Left ventricle myocardium superior (tissue), 1 donor: ENCODE measurements at regions not wholly inside any gene's neighbourhood (a gene's known extent, or its start where the extent isn't known, plus 50 kb on each side); places are given as distances from the start of the nearest gene placed in this dataset.
"Not testable (repeated sequence)": the region's sequence is repeated elsewhere in the genome, so short reads cannot be mapped to it uniquely, and the experiment has no call there.

Experiments used
- ATAC-seq: fragments of 200-7000 bp; cut with Tn5 transposase; one replicate; pipeline ENCODE4 v1.9.1; 2020; ENCODE audit warnings: mild to moderate bottlenecking, moderate library complexity
- DNase-seq: peaks from one replicate; pipeline ENCODE4 v3.0.0-alpha.2; 2020
- intact Hi-C: fragments of 100-400 bp; cut with micrococcal nuclease; formaldehyde crosslinking; loops from one replicate; pipeline ENCODE4 v1.11.0; 2022
- donor health status: DM: no; HTN: yes; CAD: no; lungs with severe emphysema.

DNA sequence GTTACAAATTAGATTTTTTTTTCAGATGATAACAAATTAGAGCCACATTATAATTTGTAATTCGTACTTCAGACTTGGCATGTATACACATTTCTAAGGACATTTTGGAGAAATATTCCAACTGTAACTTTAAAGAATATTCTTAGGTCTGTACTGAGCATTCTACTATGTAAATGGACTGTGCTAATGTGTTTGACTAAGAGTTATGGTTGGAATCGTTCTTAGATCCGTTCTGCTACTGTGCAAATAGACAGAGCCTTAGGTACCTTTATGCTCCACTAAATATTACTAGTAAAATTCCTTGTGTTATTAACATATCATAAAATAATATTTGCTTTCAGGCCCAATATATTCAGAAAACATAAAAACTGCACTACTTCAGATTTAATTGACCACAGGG, 1180.0 kb upstream of the TENM3 start:
- intact Hi-C loops: no loop called here
- no peak for ATAC-seq

DNA sequence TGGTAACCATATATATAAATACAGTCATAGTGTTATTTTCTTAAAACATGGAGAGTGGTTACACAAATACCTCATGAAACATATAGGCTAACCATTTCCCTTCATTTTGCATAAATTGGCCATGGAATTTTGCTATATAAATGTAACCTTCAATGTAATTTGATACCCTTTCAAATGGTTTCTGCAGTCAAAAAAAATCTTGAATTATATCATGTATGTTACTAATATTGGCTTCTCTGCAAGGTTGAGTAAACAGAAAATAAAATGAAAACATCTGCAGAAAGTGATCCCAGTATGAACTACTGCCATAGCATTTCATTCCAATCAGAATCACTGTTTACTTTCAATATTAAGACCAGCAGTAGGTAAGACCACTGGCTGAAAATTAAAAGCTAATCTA, 1165.9 kb upstream of the TENM3 start:
- intact Hi-C loops: no loop called here
- ATAC-seq: no peak
- no peak for DNase-seq

More for the DNA sequence above, 1180.0 kb upstream of the TENM3 start:
- no peak for DNase-seq

DNA sequence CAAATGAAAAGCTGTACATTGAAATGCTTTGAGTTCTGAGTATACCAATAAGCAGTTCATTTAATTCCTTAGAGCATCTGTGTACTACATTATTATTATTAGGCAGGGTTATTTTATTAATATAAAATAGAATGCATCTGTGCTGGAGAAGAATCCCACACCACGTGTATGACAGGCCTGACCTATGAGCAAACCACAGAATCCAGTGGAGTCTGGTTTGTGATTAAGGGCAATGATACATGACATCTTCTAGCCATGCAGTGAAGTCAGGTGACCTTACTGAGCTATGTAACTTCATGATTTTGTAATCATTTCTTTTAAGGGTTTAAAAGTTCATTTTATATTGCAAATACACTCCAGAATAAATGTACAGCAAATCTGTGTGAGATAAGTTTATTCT, 1165.0 kb upstream of the TENM3 start:
- no peak for DNase-seq

DNA sequence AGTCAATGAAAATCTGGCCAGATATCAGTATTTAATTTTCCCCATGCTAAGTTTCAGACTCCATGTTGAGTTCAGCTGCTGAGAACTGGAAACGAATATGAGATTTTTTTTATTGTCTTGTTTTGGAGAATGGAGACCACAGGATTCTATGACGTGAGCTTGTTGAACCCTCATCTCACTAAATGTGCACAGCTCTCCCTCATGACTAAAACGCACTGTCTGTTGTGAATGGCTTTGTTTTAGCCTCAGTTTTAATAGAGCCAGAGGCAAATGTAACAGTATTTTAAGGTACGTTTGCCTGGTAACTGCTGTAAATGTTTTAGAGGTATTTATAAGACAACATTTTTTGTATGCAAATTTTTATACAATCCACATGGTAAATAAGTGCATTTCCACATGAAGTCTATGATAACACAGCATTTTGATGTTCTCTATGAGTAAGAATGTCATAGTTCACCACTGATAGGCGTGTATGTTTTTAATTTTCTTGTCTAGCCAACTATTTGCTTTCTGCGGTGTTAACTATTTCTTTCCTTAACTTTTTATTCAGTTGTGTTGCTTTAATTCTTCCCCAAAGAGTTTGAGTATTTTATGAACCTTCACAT, 1159.3 kb upstream of the TENM3 start:
- ATAC-seq (no peak), DNase-seq (no peak)
- intact Hi-C loops: no loop called here

More for the DNA sequence above, 1165.0 kb upstream of the TENM3 start:
- no peak for ATAC-seq
- intact Hi-C loops: no loop called here

DNA sequence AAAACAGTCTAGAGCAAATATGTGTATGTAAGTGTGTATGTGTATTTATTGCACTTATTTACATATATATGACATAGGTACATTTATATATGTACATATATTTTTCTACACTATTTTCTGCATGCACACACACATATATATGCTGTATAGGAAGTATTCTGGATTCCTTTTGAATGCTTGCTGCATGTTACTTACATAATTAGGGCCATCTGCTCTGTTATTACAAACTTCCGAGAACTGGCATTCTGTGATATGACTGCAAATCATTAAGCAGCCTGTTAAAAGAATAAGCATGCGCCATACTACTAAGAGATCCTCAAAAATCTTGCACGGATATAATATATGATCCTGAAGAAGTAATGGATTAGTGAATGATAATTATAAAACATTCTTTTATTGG, 1157.6 kb upstream of the TENM3 start:
- DNase-seq: no peak
- intact Hi-C loops: no loop called here
- no peak for ATAC-seq

DNA sequence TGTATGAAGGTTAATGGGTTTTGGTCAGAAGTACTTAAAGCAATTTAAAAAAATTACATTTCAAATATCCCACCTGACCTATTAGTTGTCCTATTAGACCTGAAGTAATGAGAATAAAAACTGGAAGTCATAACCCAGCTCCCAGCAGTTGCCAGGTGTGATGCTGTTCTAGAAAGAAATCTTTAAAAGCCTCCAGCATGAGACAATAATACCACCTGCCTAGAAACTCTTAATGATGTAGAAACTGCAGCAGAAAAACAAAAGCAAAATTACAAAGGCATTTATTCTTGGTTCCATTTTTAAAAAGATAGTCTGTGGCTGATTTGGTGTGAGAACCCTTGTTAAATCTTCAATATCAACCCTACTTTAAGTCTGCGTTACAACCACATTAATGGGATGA, 1137.7 kb upstream of the TENM3 start:
- ATAC-seq: no peak
- intact Hi-C loops: no loop called here

DNA sequence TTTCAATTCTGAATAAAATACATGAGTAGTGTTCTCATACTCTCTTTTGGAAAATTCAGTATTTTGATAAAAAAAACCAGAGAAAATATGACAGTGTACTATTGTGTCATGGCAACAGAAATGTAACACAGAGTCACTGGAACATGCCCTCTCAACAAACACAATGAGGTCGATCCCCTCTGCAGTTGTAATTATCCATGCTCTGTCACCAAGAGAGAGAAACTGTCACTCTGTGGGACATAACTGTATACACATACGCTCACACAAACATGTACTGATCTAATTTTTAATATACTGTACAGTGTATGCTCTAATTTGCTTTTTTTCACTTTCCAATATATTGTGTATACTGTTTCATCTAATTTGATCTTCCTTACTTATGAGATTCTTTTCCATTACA, 1136.8 kb upstream of the TENM3 start:
- ATAC-seq (no peak), DNase-seq (no peak)
- intact Hi-C loops: no loop called here

More for the DNA sequence above, 1137.7 kb upstream of the TENM3 start:
- DNase-seq: no peak

DNA sequence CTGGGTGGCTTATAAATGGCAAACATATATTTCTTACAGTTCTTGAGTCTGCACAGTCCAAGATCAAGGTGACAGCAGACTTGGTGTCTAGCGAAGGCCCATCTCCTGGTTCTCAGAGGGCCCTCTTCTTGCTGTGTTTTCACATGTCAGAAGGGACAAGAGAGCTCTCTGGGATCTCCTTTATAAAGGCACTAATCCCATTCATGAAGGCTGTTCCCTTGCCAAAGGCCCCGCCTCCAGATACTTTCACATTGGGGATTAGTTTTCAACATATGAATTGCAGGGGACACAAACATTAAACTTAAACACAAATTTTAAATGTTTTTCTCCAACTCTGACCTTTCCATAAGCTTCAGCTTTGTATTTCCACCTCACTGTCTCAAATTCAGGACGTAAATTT, 1135.0 kb upstream of the TENM3 start:
- intact Hi-C loops: no loop called here
- ATAC-seq (no peak), DNase-seq (no peak)

DNA sequence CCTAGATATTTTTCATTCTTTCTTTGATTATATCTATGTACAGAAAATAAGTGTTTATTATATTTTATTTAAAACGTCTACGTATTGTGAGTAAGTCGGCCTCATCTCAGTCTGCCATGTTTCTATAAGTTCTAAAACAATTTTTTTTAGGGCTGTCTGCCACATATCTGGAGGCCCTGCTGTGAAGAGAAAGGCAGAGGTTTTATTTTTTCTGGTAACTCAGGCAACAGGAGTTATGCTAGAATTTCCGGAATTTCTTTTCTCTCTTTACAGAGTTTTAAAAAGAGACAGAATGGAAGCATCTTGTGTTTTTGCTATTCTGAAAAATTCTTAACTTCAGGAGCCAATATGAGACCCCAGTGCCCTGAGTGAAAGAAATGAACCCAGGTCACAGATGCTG, 1124.0 kb upstream of the TENM3 start:
- intact Hi-C loops: no loop called here
- ATAC-seq (no peak), DNase-seq (no peak)

DNA sequence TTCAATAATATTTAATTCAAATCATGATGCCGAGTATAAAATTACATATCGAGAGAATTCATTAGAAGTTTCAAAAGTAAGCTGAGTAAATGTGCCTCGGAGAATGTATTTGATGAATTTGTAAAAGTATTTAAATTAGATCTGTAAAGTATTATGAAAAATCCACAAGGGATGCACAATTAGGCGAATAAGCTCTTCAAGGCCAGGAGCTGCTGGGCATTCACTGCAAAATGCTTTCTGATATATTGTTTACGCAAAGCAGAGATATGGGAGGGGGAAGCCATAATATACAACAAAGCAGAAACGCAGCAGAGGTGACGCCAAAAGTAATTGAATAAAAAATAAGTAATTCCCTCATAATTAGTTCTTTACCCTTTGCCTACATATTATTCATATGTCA, 1121.5 kb upstream of the TENM3 start:
- intact Hi-C loops: no loop called here
- DNase-seq (no peak), ATAC-seq (no peak)

DNA sequence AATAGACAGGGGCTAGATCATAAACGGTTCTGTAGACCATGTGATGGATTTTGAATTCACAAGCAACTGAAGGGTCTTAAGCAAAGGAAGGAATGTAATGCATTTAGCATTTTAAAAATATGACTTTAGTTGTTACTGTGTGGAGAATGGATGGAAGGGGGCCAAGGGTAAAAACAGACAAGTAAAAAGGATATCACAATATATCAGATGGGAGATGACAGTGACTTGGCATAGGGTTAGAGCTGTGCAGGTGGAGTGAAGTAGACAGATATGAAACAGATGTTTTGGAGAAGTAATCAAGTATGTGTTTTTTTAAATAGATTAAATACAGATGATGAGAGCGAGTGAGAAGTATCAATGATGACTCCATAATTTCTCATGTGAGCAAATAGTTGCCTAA, 1116.0 kb upstream of the TENM3 start:
- intact Hi-C loops: no loop called here
- DNase-seq (no peak), ATAC-seq (no peak)

DNA sequence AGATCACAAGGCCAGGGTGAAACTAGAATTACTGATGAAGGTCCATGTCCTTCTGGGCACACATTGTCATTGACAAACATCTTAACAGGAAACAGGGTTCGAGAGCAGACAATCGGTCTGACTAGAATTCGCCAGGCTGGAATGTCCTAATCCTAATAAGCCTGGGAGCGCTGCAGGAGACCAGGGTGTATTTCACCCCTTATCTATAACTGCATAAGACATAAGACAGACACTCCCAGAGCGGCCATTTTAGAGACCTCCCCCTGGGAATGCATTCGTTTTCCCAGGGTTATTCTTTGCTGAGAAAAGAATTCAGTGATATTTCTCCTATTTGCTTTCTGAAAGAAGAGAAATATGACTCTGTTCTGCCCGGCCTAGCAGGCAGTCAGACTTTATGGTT, 1112.9 kb upstream of the TENM3 start:
- DNase-seq, intact Hi-C loops, ATAC-seq: not testable (repeated sequence)

DNA sequence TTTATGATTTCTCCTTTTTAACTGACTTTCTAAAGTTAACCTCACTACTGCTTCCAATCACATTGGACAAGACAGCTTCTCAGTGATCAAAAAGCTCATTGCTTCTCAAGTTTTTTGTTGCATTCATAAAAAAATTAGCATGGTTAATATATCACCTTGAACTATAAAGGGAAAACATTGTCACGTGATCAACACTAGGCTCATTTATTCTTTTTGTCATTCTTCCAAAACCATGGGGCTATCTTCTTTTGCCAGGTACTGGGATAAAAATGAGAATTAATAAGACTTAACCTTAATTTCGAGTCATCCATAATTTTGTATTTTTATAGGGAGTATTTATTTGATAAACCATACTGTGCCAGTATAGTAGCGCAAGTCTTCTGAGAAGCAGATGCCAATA, 1105.9 kb upstream of the TENM3 start:
- intact Hi-C loops: no loop called here
- DNase-seq: no peak
- ATAC-seq: no peak

DNA sequence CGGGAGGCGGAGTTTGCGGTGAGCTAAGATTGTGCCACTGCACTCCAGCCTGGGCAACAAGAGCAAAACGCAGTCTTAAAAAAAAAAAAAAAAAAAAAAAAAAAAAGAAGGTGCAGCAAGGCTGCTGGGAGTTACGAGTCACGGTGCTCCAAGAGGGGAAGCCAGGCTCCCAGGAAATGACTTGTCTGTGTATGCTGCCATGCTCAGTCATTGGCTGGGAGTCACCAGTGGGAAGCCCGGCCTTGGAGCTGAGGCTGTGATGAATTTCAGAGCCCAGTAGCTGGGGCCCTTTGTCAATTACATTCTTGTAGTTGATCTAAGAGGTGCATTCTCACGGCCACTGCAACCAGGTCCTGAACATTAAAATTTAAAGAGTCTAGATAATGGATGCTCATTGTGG, 1105.1 kb upstream of the TENM3 start:
- ATAC-seq: no peak
- no peak for DNase-seq
- intact Hi-C loops: no loop called here

DNA sequence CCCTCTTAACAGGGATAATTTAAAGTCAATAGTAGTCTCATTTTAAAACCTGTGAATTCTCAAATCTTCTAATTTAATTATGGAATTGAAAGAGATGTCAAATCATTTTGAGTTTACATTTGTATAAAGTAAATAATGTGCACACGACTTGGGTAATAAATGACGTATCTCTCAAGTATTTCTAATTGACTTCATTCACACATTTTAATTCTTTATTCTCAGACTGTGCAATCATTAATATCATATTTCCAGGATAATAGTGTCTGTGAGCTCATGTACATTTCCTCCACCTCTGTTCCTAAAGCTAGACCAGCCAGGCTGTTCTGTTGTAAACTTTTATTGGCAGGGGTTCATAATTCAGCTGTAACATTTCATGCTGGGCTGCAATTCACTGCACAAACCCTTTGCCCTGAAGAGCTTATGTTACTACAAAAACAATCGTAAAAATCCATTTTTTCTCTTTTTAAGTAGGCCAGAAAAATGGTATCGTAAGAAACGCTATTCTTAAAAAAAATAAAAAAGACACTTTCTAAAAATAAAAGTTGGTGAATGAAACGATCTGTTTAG, 1103.1 kb upstream of the TENM3 start:
- DNase-seq (no peak), ATAC-seq (no peak)
- intact Hi-C loops: no loop called here

DNA sequence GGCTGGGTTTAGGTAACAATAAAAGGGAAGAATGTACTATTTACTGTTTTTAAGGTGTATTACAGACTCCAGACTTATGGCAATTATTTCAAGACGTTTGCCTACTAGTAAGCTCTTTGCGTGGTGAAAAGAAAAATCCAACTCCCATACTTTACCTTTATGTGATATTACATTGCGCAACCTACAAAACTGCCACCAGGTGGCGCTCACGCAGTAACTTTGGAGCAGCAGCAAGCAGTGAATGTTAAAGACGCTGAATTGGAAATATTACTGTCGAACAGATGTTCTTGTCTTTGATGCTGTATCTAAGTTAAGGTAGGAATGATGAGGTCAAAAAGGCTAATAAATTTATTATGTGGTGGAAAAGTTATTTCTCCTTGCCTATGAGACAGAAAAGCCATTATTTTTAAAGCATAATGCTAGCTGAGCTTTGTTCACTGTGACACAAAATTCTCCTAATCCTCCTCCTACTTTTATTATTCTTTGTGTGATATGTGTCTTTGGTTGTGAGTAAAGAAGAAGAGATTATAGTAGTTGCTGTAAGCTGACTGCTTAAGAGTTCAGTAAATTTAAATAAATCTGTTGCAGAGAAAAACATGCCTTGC, 1099.8 kb upstream of the TENM3 start:
- DNase-seq (peak; percentile 83), ATAC-seq (peak; percentile 62)
- intact Hi-C loops: loop anchor here (2.0 kb wide), 1 partner anchor 385 kb away; no protein-coding TSS in a partner anchor

DNA sequence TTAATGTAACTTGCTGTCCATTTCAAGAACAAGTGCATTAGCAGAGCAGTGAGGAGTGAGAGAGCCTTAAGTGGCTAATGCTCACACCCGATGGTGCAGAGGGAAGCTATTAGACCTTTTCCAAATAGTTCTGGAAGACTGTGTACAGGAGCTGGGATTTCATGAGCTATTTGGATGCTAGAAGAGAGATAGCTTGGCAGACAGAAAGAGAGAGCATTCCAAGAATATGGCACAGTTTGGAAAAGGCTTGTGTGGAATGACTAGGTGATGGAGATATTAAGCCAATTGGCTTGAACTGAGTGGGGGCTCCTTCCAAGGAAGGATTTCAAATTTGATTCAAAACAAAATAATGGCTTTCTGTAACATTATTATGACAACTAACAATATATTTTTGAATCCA, 1097.2 kb upstream of the TENM3 start:
- no peak for DNase-seq
- ATAC-seq: no peak
- intact Hi-C loops: no loop called here

DNA sequence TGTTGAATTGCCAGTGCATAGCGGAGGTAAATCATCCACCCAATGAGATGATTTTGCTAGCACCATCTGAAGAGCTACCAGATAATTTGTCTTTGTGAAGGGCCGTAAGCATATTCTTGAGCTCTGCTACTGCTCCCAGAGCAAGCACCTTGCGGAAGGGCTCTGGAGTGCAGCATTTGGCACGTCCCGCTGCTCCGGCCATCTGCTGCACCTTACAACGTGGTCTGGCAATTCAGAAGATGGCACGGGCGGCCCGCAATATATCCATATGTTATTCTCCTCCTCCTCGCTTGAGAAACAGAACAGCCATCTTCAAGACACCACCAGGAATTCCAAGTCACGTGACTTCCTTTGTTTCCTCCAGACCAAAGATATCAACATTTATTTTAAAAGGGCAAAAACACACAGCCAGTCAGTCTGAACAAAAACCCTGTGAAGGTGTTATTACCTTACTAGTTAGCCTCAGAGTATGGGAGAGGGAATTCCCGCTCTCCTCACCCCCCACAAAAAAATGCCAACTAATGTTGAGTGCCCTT, 1095.7 kb upstream of the TENM3 start:
- intact Hi-C loops: no loop called here
- DNase-seq (no peak), ATAC-seq (no peak)

DNA sequence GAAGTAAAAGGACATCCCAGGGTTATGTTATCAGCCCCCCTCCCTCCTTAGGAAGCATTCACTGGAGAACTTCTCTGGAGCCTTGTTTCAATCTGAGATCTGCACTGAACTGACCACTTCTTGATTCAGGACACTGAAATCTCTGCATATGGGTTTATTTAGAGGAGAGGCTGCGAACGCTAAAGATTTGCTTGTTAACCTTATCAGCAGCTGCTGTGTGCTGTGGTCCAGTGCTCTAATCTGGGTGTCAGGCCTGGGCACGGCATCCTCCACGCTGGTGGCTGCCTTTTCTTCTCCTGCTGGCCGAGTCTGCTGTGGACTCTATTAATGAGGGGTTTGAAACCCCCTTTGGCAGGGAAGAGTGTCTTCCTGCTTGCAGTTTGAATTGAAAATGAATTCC, 1094.7 kb upstream of the TENM3 start:
- intact Hi-C loops: no loop called here
- DNase-seq: no peak
- ATAC-seq: no peak

DNA sequence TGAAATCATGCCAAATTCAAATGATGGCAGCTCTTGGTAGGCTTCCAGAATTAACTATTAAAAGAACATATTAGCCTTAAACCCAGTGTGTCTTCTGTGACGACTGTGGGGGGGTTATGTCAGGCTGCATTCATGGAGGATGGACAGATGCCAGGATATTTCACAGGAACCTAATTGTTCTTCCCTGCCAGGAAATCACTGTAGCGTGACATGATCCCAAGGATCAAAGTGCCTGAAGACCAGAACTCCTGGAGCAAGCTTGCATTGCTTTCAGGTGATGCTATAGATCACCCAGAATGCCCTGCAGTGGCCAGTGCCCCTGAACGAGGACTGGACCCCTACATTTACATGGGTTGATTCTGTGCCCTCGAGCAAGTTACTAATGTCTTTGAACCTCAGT, 1093.0 kb upstream of the TENM3 start:
- DNase-seq (no peak), ATAC-seq (no peak)
- intact Hi-C loops: no loop called here

DNA sequence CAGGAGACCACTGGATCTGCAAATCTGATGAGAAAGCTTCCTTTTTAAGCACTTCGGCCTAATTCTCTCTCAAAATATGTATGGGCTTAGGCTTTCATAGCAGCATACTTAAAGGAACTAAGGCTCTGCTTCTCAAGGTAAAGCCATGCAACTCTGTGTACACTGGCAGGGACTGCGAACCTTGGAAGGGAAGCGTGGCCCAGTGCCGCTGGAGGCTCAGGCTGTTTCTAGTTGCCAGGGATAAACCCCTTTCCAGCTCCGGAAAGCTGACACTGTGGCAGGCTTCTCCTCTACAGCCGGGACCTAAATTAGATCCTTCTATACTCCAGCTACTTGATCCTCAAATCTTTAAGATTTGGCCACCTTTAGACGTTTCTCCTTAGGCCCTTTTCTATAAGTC, 1091.3 kb upstream of the TENM3 start:
- DNase-seq (no peak), ATAC-seq (no peak)
- intact Hi-C loops: no loop called here
